ENCODE measurements at regions not wholly inside any gene's neighbourhood (a gene's known extent, or its start where the extent isn't known, plus 50 kb on each side); places are given as distances from the start of the nearest gene placed in this dataset.

DNA sequence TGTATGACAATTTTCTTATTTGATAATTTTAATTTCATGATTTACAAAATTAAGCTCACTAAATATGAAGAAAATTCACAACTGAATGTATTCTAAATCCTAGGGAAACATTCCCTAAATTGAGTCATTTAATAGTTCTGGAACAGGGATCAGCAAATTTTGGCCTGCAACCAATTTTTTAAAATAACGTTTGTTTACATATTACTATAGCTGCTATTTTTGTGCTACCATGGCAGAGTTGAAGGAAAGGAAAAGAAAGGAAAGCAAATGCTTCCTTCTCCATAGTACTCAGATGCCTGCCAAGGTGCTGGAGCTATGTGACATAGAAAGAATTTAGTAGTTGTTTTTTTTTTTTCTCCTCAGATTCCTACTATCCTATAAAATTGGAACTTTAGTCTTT lies 1307.7 kb upstream of the LRRTM3 start:
- ChIA-PET CTCF (no interaction called here), POLR2A (no interaction called here)
- TF ChIP-seq ATF2 (tag by site-specific recombination; IDR thresholded peaks at IDR 0.05; ENCODE audit: low read depth) = no peak
- no peak for TF ChIP-seq ZBTB8A (tag by site-specific recombination; IDR thresholded peaks at IDR 0.05)
- TF ChIP-seq ZNF449 (tag by site-specific recombination; IDR thresholded peaks at IDR 0.05) = no peak
- TF ChIP-seq ZBTB21 (tag by site-specific recombination; IDR thresholded peaks at IDR 0.05) = no peak
- TF ChIP-seq, protein P1, sequence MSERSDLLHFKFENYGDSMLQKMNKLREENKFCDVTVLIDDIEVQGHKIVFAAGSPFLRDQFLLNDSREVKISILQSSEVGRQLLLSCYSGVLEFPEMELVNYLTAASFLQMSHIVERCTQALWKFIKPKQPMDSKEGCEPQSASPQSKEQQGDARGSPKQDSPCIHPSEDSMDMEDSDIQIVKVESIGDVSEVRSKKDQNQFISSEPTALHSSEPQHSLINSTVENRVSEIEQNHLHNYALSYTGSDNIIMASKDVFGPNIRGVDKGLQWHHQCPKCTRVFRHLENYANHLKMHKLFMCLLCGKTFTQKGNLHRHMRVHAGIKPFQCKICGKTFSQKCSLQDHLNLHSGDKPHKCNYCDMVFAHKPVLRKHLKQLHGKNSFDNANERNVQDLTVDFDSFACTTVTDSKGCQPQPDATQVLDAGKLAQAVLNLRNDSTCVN (tag by site-specific recombination; optimal IDR thresholded peaks at IDR 0.05) = no peak
- TF ChIP-seq ZBTB7A (tag by site-specific recombination; IDR thresholded peaks at IDR 0.05; ENCODE audit: low read depth) = no peak
- no peak for TF ChIP-seq MEIS1 (CRISPR knock-in tag; IDR thresholded peaks at IDR 0.05; ENCODE audit: borderline replicate concordance)
- no peak for TF ChIP-seq ZNF354C (tag by site-specific recombination; IDR thresholded peaks at IDR 0.05; ENCODE audit: borderline replicate concordance, low read depth)
- TF ChIP-seq PRDM2 (tag by site-specific recombination; IDR thresholded peaks at IDR 0.05; ENCODE audit: borderline replicate concordance) = no peak
- TF ChIP-seq, protein P2, sequence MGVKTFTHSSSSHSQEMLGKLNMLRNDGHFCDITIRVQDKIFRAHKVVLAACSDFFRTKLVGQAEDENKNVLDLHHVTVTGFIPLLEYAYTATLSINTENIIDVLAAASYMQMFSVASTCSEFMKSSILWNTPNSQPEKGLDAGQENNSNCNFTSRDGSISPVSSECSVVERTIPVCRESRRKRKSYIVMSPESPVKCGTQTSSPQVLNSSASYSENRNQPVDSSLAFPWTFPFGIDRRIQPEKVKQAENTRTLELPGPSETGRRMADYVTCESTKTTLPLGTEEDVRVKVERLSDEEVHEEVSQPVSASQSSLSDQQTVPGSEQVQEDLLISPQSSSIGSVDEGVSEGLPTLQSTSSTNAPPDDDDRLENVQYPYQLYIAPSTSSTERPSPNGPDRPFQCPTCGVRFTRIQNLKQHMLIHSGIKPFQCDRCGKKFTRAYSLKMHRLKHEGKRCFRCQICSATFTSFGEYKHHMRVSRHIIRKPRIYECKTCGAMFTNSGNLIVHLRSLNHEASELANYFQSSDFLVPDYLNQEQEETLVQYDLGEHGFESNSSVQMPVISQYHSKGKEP (tag by site-specific recombination; IDR thresholded peaks at IDR 0.05) = no peak
- TF ChIP-seq, protein P3, sequence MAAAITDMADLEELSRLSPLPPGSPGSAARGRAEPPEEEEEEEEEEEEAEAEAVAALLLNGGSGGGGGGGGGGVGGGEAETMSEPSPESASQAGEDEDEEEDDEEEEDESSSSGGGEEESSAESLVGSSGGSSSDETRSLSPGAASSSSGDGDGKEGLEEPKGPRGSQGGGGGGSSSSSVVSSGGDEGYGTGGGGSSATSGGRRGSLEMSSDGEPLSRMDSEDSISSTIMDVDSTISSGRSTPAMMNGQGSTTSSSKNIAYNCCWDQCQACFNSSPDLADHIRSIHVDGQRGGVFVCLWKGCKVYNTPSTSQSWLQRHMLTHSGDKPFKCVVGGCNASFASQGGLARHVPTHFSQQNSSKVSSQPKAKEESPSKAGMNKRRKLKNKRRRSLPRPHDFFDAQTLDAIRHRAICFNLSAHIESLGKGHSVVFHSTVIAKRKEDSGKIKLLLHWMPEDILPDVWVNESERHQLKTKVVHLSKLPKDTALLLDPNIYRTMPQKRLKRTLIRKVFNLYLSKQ (tag by site-specific recombination; IDR thresholded peaks at IDR 0.05; ENCODE audit: borderline replicate concordance) = no peak
- H3K27ac ChIP-seq (ENCODE audit: extremely low read depth, low read depth, low read length) = no peak overlapping the region
- no peaks in the 10 kb centered on the region for H3K36me3 ChIP-seq (ENCODE audit: control insufficient read depth in 2 of 2, insufficient read depth in 1 of 2, low read length in 2 of 2)
- H3K4me3 ChIP-seq (ENCODE audit: low read depth, low read length) = no peak overlapping the region
- H3K9me3 ChIP-seq (ENCODE audit: control insufficient read depth, insufficient read depth, low read depth, low read length) = no peaks in the 10 kb centered on the region
- no peaks in the 10 kb centered on the region for H3K4me1 ChIP-seq (ENCODE audit: control insufficient read depth, insufficient read depth, low read length)
